K562 (cell line): ENCODE measurements at regions not wholly inside any gene's neighbourhood (a gene's known extent, or its start where the extent isn't known, plus 50 kb on each side); places are given as distances from the start of the nearest gene placed in this dataset.

Experiments used
- ATAC-seq: fragments of 200-7000 bp; cut with Tn5 transposase; 3 replicates; pipeline ENCODE4 v1.9.1; 2020; ENCODE audit warnings: moderate library complexity
- BruUV-seq: library from RNA; stranded (reverse); fragments of 400-500 nt; replicated peaks from 2 replicates; lab custom pipeline; 2021; lab: Mats Ljungman, UMichigan
- CTCF ChIA-PET: fragments of 300-600 bp; formaldehyde crosslinking; extraction: SDS; loops from one replicate; lab custom pipeline; 2021; ENCODE audit warnings: low intra/inter-chr PET ratio; lab: Yijun Ruan, JAX
- POLR2A ChIA-PET: fragments of 300-600, 350-650 bp; sonication (Branson Sonifier 250); formaldehyde crosslinking; extraction: SDS; loops from one replicate; lab custom pipeline; 2021; ENCODE audit warnings: antibody characterized with exemption, inconsistent platforms; lab: Yijun Ruan, JAX
- DNase-seq, 4 experiments: peaks; one replicate each; pipeline versions ENCODE4 v3.0.0 to v3.0.0-alpha.2; 2011 to 2018; ENCODE audit warnings: low spot score in 3 of 4, mixed read lengths in 3 of 4; ENCODE audit errors: extremely low read depth in 1 of 4
- FAIRE-seq: peaks from 2 replicates; lab custom pipeline; 2011; peaks lifted over from hg19 to GRCh38; lab: Jason Lieb, UNC
- H2AFZ ChIP-seq: 2 replicates; pipeline ENCODE4 v1.6.0; 2011; ENCODE audit warnings: low read depth, low read length, control low read depth, inconsistent platforms
- H3K27ac ChIP-seq: fragments of 200-600 bp; 3 replicates; pipeline ENCODE4 v1.8.0; 2011; ENCODE audit warnings: low read depth, mild to moderate bottlenecking, control low read depth, inconsistent platforms, low read length, moderate library complexity, mixed read lengths; ENCODE audit errors: extremely low read depth
- H3K27me3 ChIP-seq, 2 experiments: fragments of 300-600 bp in 1 of 2; 2 replicates in 1 of 2; 3 replicates in 1 of 2; pipeline versions ENCODE4 v1.6.0 to v1.8.0; 2011; ENCODE audit warnings: inconsistent platforms in 2 of 2, low read length in 2 of 2, mild to moderate bottlenecking in 1 of 2, mixed read lengths in 1 of 2, moderate library complexity in 1 of 2; ENCODE audit not compliant: control insufficient read depth in 2 of 2, insufficient read depth in 2 of 2
- H3K36me3 ChIP-seq: fragments of 300-600 bp; 3 replicates; pipeline ENCODE4 v1.8.0; 2011; ENCODE audit warnings: mild to moderate bottlenecking, low read length, inconsistent platforms; ENCODE audit not compliant: control insufficient read depth, insufficient read depth
- H3K4me1 ChIP-seq, 2 experiments: fragments of 200-600 bp in 1 of 2; replicated peaks in 1 of 2; 2 replicates in 1 of 2; 3 replicates in 1 of 2; pipeline versions ENCODE4 v1.5.1 to v1.8.0; 2011; ENCODE audit warnings: inconsistent platforms in 2 of 2, low read length in 2 of 2, mild to moderate bottlenecking in 1 of 2, mixed read lengths in 1 of 2, moderate library complexity in 1 of 2; ENCODE audit not compliant: control insufficient read depth in 2 of 2, insufficient read depth in 2 of 2
- H3K4me2 ChIP-seq: 2 replicates; pipeline ENCODE4 v1.6.1; 2011; ENCODE audit warnings: low read length, control low read depth, inconsistent platforms, mixed read lengths; ENCODE audit not compliant: insufficient read depth
- H3K4me3 ChIP-seq: fragments of 200-600 bp; sonication (generic), shearing (Covaris generic); 2 replicates; pipeline ENCODE4 v1.5.1; 2016; ENCODE audit warnings: control low read depth, inconsistent platforms
- H3K79me2 ChIP-seq: fragments of 200-600 bp; 3 replicates; pipeline ENCODE4 v1.8.0; 2011; ENCODE audit warnings: low read length, inconsistent platforms; ENCODE audit not compliant: control insufficient read depth, insufficient read depth
- H3K9ac ChIP-seq, 2 experiments: 2 replicates each; pipeline versions ENCODE4 v1.6.0 to v1.6.1; 2011; ENCODE audit warnings: low read depth in 2 of 2, low read length in 2 of 2, control low read depth in 1 of 2, inconsistent platforms in 1 of 2, mild to moderate bottlenecking in 1 of 2, mixed read lengths in 1 of 2; ENCODE audit not compliant: insufficient read depth in 1 of 2
- H3K9me1 ChIP-seq: one replicate; pipeline ENCODE4 v1.6.0; 2011; ENCODE audit warnings: inconsistent platforms, mild to moderate bottlenecking, low read length, moderate library complexity; ENCODE audit not compliant: control insufficient read depth, insufficient read depth
- H3K9me3 ChIP-seq: replicated peaks from 2 replicates; pipeline ENCODE4 v1.5.1; 2011; ENCODE audit warnings: low read depth, low read length, inconsistent platforms; ENCODE audit not compliant: control insufficient read depth, insufficient read depth
- H4K20me1 ChIP-seq: replicated peaks from 2 replicates; pipeline ENCODE4 v1.6.1; 2011; ENCODE audit warnings: low read length, inconsistent platforms, mixed read lengths; ENCODE audit not compliant: control insufficient read depth, insufficient read depth
- EHMT2 ChIP-seq: fragments of 450-650 bp; IDR thresholded peaks from 2 replicates; pipeline ENCODE4 v1.6.1; 2018; ENCODE audit warnings: antibody characterized with exemption
- FOXK2 ChIP-seq, 2 experiments: fragments of 450-650 bp; IDR thresholded peaks in 1 of 2; conservative IDR thresholded peaks in 1 of 2; 2 replicates each; pipeline ENCODE4 v1.6.1; 2016; ENCODE audit warnings: low read depth in 2 of 2, mild to moderate bottlenecking in 1 of 2
- SMARCA5 ChIP-seq: fragments of 450-650 bp; IDR thresholded peaks from 2 replicates; pipeline ENCODE4 v1.6.1; 2016
- SRSF1 ChIP-seq: fragments of 200-400 bp; formaldehyde crosslinking; IDR thresholded peaks from 2 replicates; pipeline ENCODE4 v1.6.1; 2017; ENCODE audit warnings: mild to moderate bottlenecking, low read depth, low read length, moderate library complexity
- TCF3 ChIP-seq: sonication (generic); formaldehyde crosslinking; IDR thresholded peaks from 2 replicates; pipeline ENCODE4 v1.4.0; 2020; ENCODE audit warnings: mild to moderate bottlenecking, missing genetic modification reagents
- ZNF511 ChIP-seq: sonication (generic); formaldehyde crosslinking; IDR thresholded peaks from 2 replicates; pipeline ENCODE4 v1.8.0; 2022; ENCODE audit warnings: mild to moderate bottlenecking, missing genetic modification reagents
- ZNF583 ChIP-seq: fragments of 250-450 bp; sonication (Bioruptor Pico); IDR thresholded peaks from 2 replicates; pipeline ENCODE4 v1.4.0; 2020
- WGBS: fragments of 100-300 bp; shearing (Covaris generic); methylation state at CpG from one replicate; pipeline ENCODE4 v1.1.6; 2016; ENCODE audit warnings: low coverage, mixed read lengths; ENCODE audit not compliant: insufficient coverage; ENCODE audit errors: missing lambda C conversion rate; 5-methylcytosine and 5-hydroxymethylcytosine counted together
- in situ Hi-C: fragments of 300-500 bp; cut with MboI; formaldehyde crosslinking; loops from 4 replicates; pipeline ENCODE4 v1.15.0; 2018; ENCODE audit warnings: inconsistent platforms, mixed read lengths
- intact Hi-C: fragments of 100-400 bp; cut with micrococcal nuclease; formaldehyde crosslinking; loops from 2 replicates; pipeline ENCODE4 v1.14.2; 2022

GRCh38 chr1:229822026-229822425 lies 196.0 kb downstream of the URB2 start:
- Histone ChIP-seq H3K9me1 (no peaks in the 10 kb centered on the region), H3K9me3 (no peaks in the 10 kb centered on the region), H2AFZ (no peak overlapping the region), H3K36me3 (no peaks in the 10 kb centered on the region), H4K20me1 (no peaks in the 10 kb centered on the region), H3K79me2 (no peaks in the 10 kb centered on the region), H3K9ac (no peak overlapping the region), H3K4me3 (no peak overlapping the region), H3K4me2 (no peak overlapping the region), H3K27ac (no peak overlapping the region)
- no peak for FAIRE-seq
- in situ Hi-C loops = no loop called here
- CTCF ChIA-PET = no interaction called here
- POLR2A ChIA-PET = no interaction called here
- TF ChIP-seq ZNF511 (CRISPR knock-in tag) = no peak
- TF ChIP-seq, all 486 proteins: peak for 0
- Histone ChIP-seq H3K27me3 (no peaks in the 10 kb centered on the region; a peak in 1 of 5 replicates), H3K4me1 (no peaks in the 10 kb centered on the region)
- BruUV-seq = no TSS peak
- no peak for ATAC-seq
- WGBS = under 1% methylated on average over 4 of the region's 4 CpGs
- intact Hi-C loops = no loop called here
- no peak for DNase-seq

- Histone ChIP-seq H3K4me2 (no peak overlapping the region), H3K4me3 (no peak overlapping the region), H3K79me2 (no peaks in the 10 kb centered on the region), H3K27ac (no peak overlapping the region), H3K9me3 (no peaks in the 10 kb centered on the region), H3K27me3 (no peaks in the 10 kb centered on the region; a peak in 2 of 5 replicates), H3K36me3 (no peaks in the 10 kb centered on the region), H4K20me1 (no peaks in the 10 kb centered on the region), H3K9me1 (no peaks in the 10 kb centered on the region), H3K4me1 (no peaks in the 10 kb centered on the region), H2AFZ (no peak overlapping the region), H3K9ac (no peak overlapping the region)
- ATAC-seq (no peak), FAIRE-seq (no peak), DNase-seq (no peak)
- WGBS = 0% methylated on average over 2 of the region's 2 CpGs
- TF ChIP-seq EHMT2 = no peak
- no peak for TF ChIP-seq FOXK2 (conservative IDR thresholded peaks at IDR 0.05 in 1 of 2, IDR thresholded peaks at IDR 0.05 in 1 of 2; ENCODE audit: low read depth in 2 of 2)
- TF ChIP-seq TCF3 (CRISPR knock-in tag) = no peak
- no peak for TF ChIP-seq ZNF583 (CRISPR knock-in tag)
- no peak for TF ChIP-seq SRSF1
- no peak for TF ChIP-seq SMARCA5
- in situ Hi-C loops = no loop called here
- intact Hi-C loops = no loop called here
- ChIA-PET CTCF (no interaction called here), POLR2A (no interaction called here)
- no TSS peak for BruUV-seq
Observed at GRCh38 chr1:229825042-229825441, 199.0 kb downstream of the URB2 start.
